DMS53 treated with DMSO at 0.1 percent for 48 hours (cell line): ENCODE measurements at regions not wholly inside any gene's neighbourhood (a gene's known extent, or its start where the extent isn't known, plus 50 kb on each side); places are given as distances from the start of the nearest gene placed in this dataset.

Experiments
- DNase-seq: peaks from one replicate; lab custom pipeline; 2025; ENCODE audit not compliant: unreplicated experiment; lab: John Stamatoyannopoulos, UW

GRCh38 chr18:77442393-77442792 lies 192.7 kb downstream of the GALR1 start:
- no peak for DNase-seq

- DNase-seq = no peak
Observed at GRCh38 chr18:77444385-77444784, 194.7 kb downstream of the GALR1 start.

GRCh38 chr18:77448046-77448445 lies 198.4 kb downstream of the GALR1 start:
- no peak for DNase-seq

- DNase-seq = no peak
Observed at GRCh38 chr18:77455004-77455403, 205.4 kb downstream of the GALR1 start.

GRCh38 chr18:77457681-77458080 lies 208.0 kb downstream of the GALR1 start:
- no peak for DNase-seq

- no peak for DNase-seq
Observed at GRCh38 chr18:77461062-77461688, 211.5 kb downstream of the GALR1 start.

- no peak for DNase-seq
Observed at GRCh38 chr18:77464917-77465316, 215.3 kb downstream of the GALR1 start.

GRCh38 chr18:77466890-77467289 lies 217.2 kb downstream of the GALR1 start:
- DNase-seq = no peak

- no peak for DNase-seq
Observed at GRCh38 chr18:77469131-77469530, 219.5 kb downstream of the GALR1 start.

- DNase-seq = no peak
Observed at GRCh38 chr18:77470569-77471413, 221.1 kb downstream of the GALR1 start.

GRCh38 chr18:77472509-77472908 lies 222.9 kb downstream of the GALR1 start:
- DNase-seq = no peak

- no peak for DNase-seq
Observed at GRCh38 chr18:77478646-77479442, 229.2 kb downstream of the GALR1 start.

GRCh38 chr18:77481541-77481940 lies 231.9 kb downstream of the GALR1 start:
- no peak for DNase-seq

GRCh38 chr18:77482190-77483085 lies 232.8 kb downstream of the GALR1 start:
- no peak for DNase-seq

- no peak for DNase-seq
Observed at GRCh38 chr18:77486985-77487384, 237.3 kb downstream of the GALR1 start.

GRCh38 chr18:77487951-77488740 lies 238.5 kb downstream of the GALR1 start:
- DNase-seq = no peak

GRCh38 chr18:77495079-77495478 lies 245.4 kb downstream of the GALR1 start:
- DNase-seq = no peak

- no peak for DNase-seq
Observed at GRCh38 chr18:77495982-77496690, 246.5 kb downstream of the GALR1 start.

GRCh38 chr18:77501266-77501665 lies 251.6 kb downstream of the GALR1 start:
- no peak for DNase-seq
